Bronchial epithelial cell (primary cell): ENCODE measurements at regions not wholly inside any gene's neighbourhood (a gene's known extent, or its start where the extent isn't known, plus 50 kb on each side); places are given as distances from the start of the nearest gene placed in this dataset.

Source experiments
- DNase-seq: peaks from one replicate; pipeline ENCODE4 v3.0.0-alpha.2; 2010; ENCODE audit warnings: low read depth
- FAIRE-seq: peaks from 2 replicates; lab custom pipeline; 2011; peaks lifted over from hg19 to GRCh38; lab: Jason Lieb, UNC
- H3K27me3 ChIP-seq: 2 replicates; pipeline ENCODE4 v1.5.1; 2011; ENCODE audit warnings: low read length; ENCODE audit not compliant: control insufficient read depth, insufficient read depth
- H3K36me3 ChIP-seq: 2 replicates; pipeline ENCODE4 v1.5.1; 2011; ENCODE audit warnings: low read length; ENCODE audit not compliant: control insufficient read depth, insufficient read depth
- H3K4me3 ChIP-seq: 2 replicates; pipeline ENCODE4 v1.5.1; 2011; ENCODE audit warnings: mild to moderate bottlenecking, low read depth, low read length, control low read depth
- CTCF ChIP-seq: IDR thresholded peaks from 2 replicates; pipeline ENCODE4 v1.5.1; 2011; ENCODE audit warnings: mild to moderate bottlenecking, moderate library complexity, low read length, control low read depth, inconsistent platforms; ENCODE audit not compliant: insufficient read depth, severe bottlenecking

- FAIRE-seq = no peak
- no peak for DNase-seq
- no peak for TF ChIP-seq CTCF
- Histone ChIP-seq H3K4me3 (no peak overlapping the region), H3K27me3 (no peaks in the 10 kb centered on the region), H3K36me3 (no peaks in the 10 kb centered on the region)
These were observed 201.7 kb upstream of the FOXQ1 start for GRCh38 chr6:1110164-1110563.

- H3K4me3 ChIP-seq = no peak overlapping the region
- no peaks in the 10 kb centered on the region for H3K27me3 ChIP-seq
- TF ChIP-seq CTCF = no peak
- no peak for DNase-seq
- FAIRE-seq = no peak
- no peaks in the 10 kb centered on the region for H3K36me3 ChIP-seq
These were observed 202.8 kb upstream of the FOXQ1 start for GRCh38 chr6:1109134-1109533.

GRCh38 chr6:1108198-1108597 lies 203.7 kb upstream of the FOXQ1 start:
- TF ChIP-seq CTCF = no peak
- Histone ChIP-seq H3K36me3 (no peaks in the 10 kb centered on the region), H3K4me3 (no peak overlapping the region), H3K27me3 (no peaks in the 10 kb centered on the region)
- FAIRE-seq = peak; percentile 47
- DNase-seq = no peak

- H3K36me3 ChIP-seq = no peaks in the 10 kb centered on the region
- no peak for TF ChIP-seq CTCF
- FAIRE-seq = no peak
- no peak for DNase-seq
- no peak overlapping the region for H3K4me3 ChIP-seq
- H3K27me3 ChIP-seq = no peaks in the 10 kb centered on the region
These were observed 204.3 kb upstream of the FOXQ1 start for GRCh38 chr6:1107578-1107977.

GRCh38 chr6:1105833-1106400 lies 206.0 kb upstream of the FOXQ1 start:
- TF ChIP-seq CTCF = no peak
- no peaks in the 10 kb centered on the region for H3K27me3 ChIP-seq
- DNase-seq (peak; percentile 81), FAIRE-seq (no peak)
- no peaks in the 10 kb centered on the region for H3K36me3 ChIP-seq
- H3K4me3 ChIP-seq = no peak overlapping the region
